GM12878 (cell line): ENCODE measurements at regions not wholly inside any gene's neighbourhood (a gene's known extent, or its start where the extent isn't known, plus 50 kb on each side); places are given as distances from the start of the nearest gene placed in this dataset.

Source experiments
- ATAC-seq: fragments of 200-7000 bp; cut with Tn5 transposase; 3 replicates; pipeline ENCODE4 v1.9.1; 2020; ENCODE audit warnings: mild to moderate bottlenecking, moderate library complexity
- BruUV-seq: library from RNA; stranded (reverse); fragments of 400-500 nt; replicated peaks from 2 replicates; lab custom pipeline; 2021; lab: Mats Ljungman, UMichigan
- CTCF ChIA-PET: fragments of 300-600 bp; sonication (Branson Sonifier 250); formaldehyde crosslinking; extraction: SDS; loops from one replicate; lab custom pipeline; 2021; ENCODE audit warnings: inconsistent platforms; lab: Yijun Ruan, JAX
- POLR2A ChIA-PET: fragments of 350-600 bp; formaldehyde crosslinking; extraction: SDS; loops from one replicate; lab custom pipeline; 2021; ENCODE audit warnings: inconsistent platforms; lab: Charles Lee
- RAD21 ChIA-PET: fragments of 300-600 bp; sonication (Branson Sonifier 250); formaldehyde crosslinking; loops from one replicate; lab custom pipeline; 2023; ENCODE audit warnings: antibody characterized with exemption; ENCODE audit not compliant: unreplicated experiment; lab: Charles Lee
- SMC1A ChIA-PET: fragments of 300-600 bp; sonication (Branson Sonifier 250); formaldehyde crosslinking; loops from one replicate; lab custom pipeline; 2023; ENCODE audit not compliant: unreplicated experiment, uncharacterized antibody; lab: Charles Lee
- DNase-seq: peaks from one replicate; pipeline ENCODE4 v3.0.0-alpha.2; 2011; ENCODE audit warnings: low read depth, low spot score
- FAIRE-seq: peaks from 3 replicates; lab custom pipeline; 2011; peaks lifted over from hg19 to GRCh38; lab: Jason Lieb, UNC
- H2AFZ ChIP-seq: 2 replicates; pipeline ENCODE4 v1.6.0; 2011; ENCODE audit warnings: low read depth, low read length, control low read depth; ENCODE audit not compliant: control insufficient read depth
- H3K27ac ChIP-seq: 2 replicates; pipeline ENCODE4 v1.5.1; 2011; ENCODE audit warnings: control low read depth; ENCODE audit not compliant: control insufficient read depth, insufficient read depth
- H3K27me3 ChIP-seq, 2 experiments: replicated peaks in 1 of 2; 2 replicates each; pipeline versions ENCODE4 v1.6.0 to v1.6.1; 2011; ENCODE audit warnings: low read length in 1 of 2; ENCODE audit not compliant: control insufficient read depth in 2 of 2, insufficient read depth in 2 of 2
- H3K36me3 ChIP-seq, 2 experiments: 2 replicates each; pipeline ENCODE4 v1.5.1; 2011; ENCODE audit warnings: low read length in 1 of 2; ENCODE audit not compliant: control insufficient read depth in 2 of 2, insufficient read depth in 2 of 2
- H3K4me1 ChIP-seq: 2 replicates; pipeline ENCODE4 v1.6.1; 2011; ENCODE audit warnings: mild to moderate bottlenecking, low read length, moderate library complexity, mixed read lengths; ENCODE audit not compliant: control insufficient read depth, insufficient read depth
- H3K4me2 ChIP-seq: 2 replicates; pipeline ENCODE4 v1.6.0; 2011; ENCODE audit warnings: control low read depth; ENCODE audit not compliant: control insufficient read depth, insufficient read depth
- H3K4me3 ChIP-seq: fragments of 200-600 bp; sonication (generic); 2 replicates; pipeline ENCODE4 v1.5.1; 2016
- H3K79me2 ChIP-seq: 2 replicates; pipeline ENCODE4 v1.6.0; 2011; ENCODE audit warnings: low read length; ENCODE audit not compliant: control insufficient read depth, insufficient read depth
- H3K9ac ChIP-seq: 2 replicates; pipeline ENCODE4 v1.8.0; 2011; ENCODE audit warnings: low read length, control low read depth, mixed read lengths; ENCODE audit not compliant: control insufficient read depth, insufficient read depth
- H3K9me3 ChIP-seq: replicated peaks from 3 replicates; pipeline ENCODE4 v1.5.1; 2011; ENCODE audit warnings: mild to moderate bottlenecking, low read length; ENCODE audit not compliant: control insufficient read depth, insufficient read depth
- H4K20me1 ChIP-seq: 2 replicates; pipeline ENCODE4 v1.6.0; 2011; ENCODE audit not compliant: control insufficient read depth, insufficient read depth
- ATF7 ChIP-seq: fragments of 450-650 bp; IDR thresholded peaks from 2 replicates; pipeline ENCODE4 v1.6.1; 2016; ENCODE audit warnings: low read depth, mild to moderate bottlenecking
- BACH1 ChIP-seq: fragments of 450-650 bp; IDR thresholded peaks from 2 replicates; pipeline ENCODE4 v1.6.1; 2017; ENCODE audit warnings: mild to moderate bottlenecking, borderline replicate concordance
- BCLAF1 ChIP-seq: fragments of 450-650 bp; IDR thresholded peaks from 2 replicates; pipeline ENCODE4 v1.6.1; 2017; ENCODE audit warnings: antibody characterized with exemption, mild to moderate bottlenecking, moderate library complexity
- BHLHE40 ChIP-seq, 2 experiments: fragments of 450-650 bp in 1 of 2; IDR thresholded peaks; 2 replicates each; pipeline ENCODE4 v1.6.1; 2011 to 2017; ENCODE audit warnings: low read depth in 2 of 2, borderline replicate concordance in 1 of 2, improper control_type of control experiment in 1 of 2, low read length in 1 of 2, mild to moderate bottlenecking in 1 of 2
- EGR1 ChIP-seq, 2 experiments: IDR thresholded peaks; 1 replicate in 1 of 2; 2 replicates in 1 of 2; pipeline ENCODE4 v1.6.1; 2011 to 2012; ENCODE audit warnings: low read depth in 2 of 2, low read length in 2 of 2, borderline replicate concordance in 1 of 2, mild to moderate bottlenecking in 1 of 2, moderate library complexity in 1 of 2
- FOXM1 ChIP-seq: IDR thresholded peaks from 2 replicates; pipeline ENCODE4 v1.6.1; 2012; ENCODE audit warnings: low read depth, mild to moderate bottlenecking, inconsistent platforms, low read length, moderate library complexity
- GATAD2B ChIP-seq: fragments of 450-650 bp; conservative IDR thresholded peaks from 2 replicates; pipeline ENCODE4 v1.6.1; 2017; ENCODE audit warnings: low read depth, mild to moderate bottlenecking, moderate library complexity
- HDAC6 ChIP-seq: fragments of 200-600 bp; sonication (generic); IDR thresholded peaks from one replicate; pipeline ENCODE4 v1.8.0; 2017; ENCODE audit warnings: antibody characterized with exemption; ENCODE audit not compliant: unreplicated experiment
- HDGF ChIP-seq: fragments of 450-650 bp; IDR thresholded peaks from 2 replicates; pipeline ENCODE4 v1.6.1; 2016; ENCODE audit warnings: antibody characterized with exemption
- IRF4 ChIP-seq: IDR thresholded peaks from 2 replicates; pipeline ENCODE4 v1.6.1; 2011; ENCODE audit warnings: low read depth, low read length
- JUNB ChIP-seq: IDR thresholded peaks from 2 replicates; pipeline ENCODE4 v1.6.1; 2016; ENCODE audit warnings: antibody characterized with exemption, mild to moderate bottlenecking
- KDM1A ChIP-seq: fragments of 200-600 bp; sonication (generic); IDR thresholded peaks from 2 replicates; pipeline ENCODE4 v1.6.1; 2016; ENCODE audit warnings: borderline replicate concordance
- MEF2B ChIP-seq: fragments of 450-650 bp; IDR thresholded peaks from 2 replicates; pipeline ENCODE4 v1.6.1; 2018; ENCODE audit warnings: mild to moderate bottlenecking, moderate library complexity; ENCODE audit not compliant: partially characterized antibody, poor library complexity, severe bottlenecking
- MTA2 ChIP-seq: fragments of 450-650 bp; IDR thresholded peaks from 2 replicates; pipeline ENCODE4 v1.6.1; 2016; ENCODE audit warnings: low read depth, mild to moderate bottlenecking, moderate library complexity
- NBN ChIP-seq: fragments of 450-650 bp; IDR thresholded peaks from 2 replicates; pipeline ENCODE4 v1.6.1; 2016
- NR2C2 ChIP-seq: IDR thresholded peaks from 2 replicates; pipeline ENCODE4 v1.6.1; 2011; ENCODE audit warnings: borderline replicate concordance, low read depth; ENCODE audit not compliant: control insufficient read depth, insufficient read length
- RB1 ChIP-seq: fragments of 450-650 bp; formaldehyde crosslinking; IDR thresholded peaks from 2 replicates; pipeline ENCODE4 v1.6.1; 2017; ENCODE audit warnings: mild to moderate bottlenecking, borderline replicate concordance
- SIN3A ChIP-seq: IDR thresholded peaks from 2 replicates; pipeline ENCODE4 v1.6.1; 2012; ENCODE audit warnings: low read depth, low read length, improper control_type of control experiment
- SKIL ChIP-seq: fragments of 450-650 bp; IDR thresholded peaks from 2 replicates; pipeline ENCODE4 v1.6.1; 2017; ENCODE audit warnings: mild to moderate bottlenecking, low read depth, inconsistent platforms; ENCODE audit not compliant: poor library complexity, severe bottlenecking
- SPI1 ChIP-seq: IDR thresholded peaks from 2 replicates; pipeline ENCODE4 v1.6.1; 2011; ENCODE audit warnings: low read depth, mild to moderate bottlenecking, low read length, moderate library complexity, borderline replicate concordance; ENCODE audit not compliant: insufficient read depth
- TARDBP ChIP-seq: IDR thresholded peaks from 2 replicates; pipeline ENCODE4 v1.6.1; 2016; ENCODE audit warnings: borderline replicate concordance
- ZNF24 ChIP-seq: fragments of 450-650 bp; IDR thresholded peaks from 2 replicates; pipeline ENCODE4 v1.6.1; 2017; ENCODE audit warnings: antibody characterized with exemption, mild to moderate bottlenecking
- WGBS: methylation state at CpG from one replicate; pipeline ENCODE4 v1.1.6; 2016; ENCODE audit warnings: low lambda C conversion rate; ENCODE audit not compliant: insufficient replicate concordance, insufficient coverage; ENCODE audit errors: missing lambda C conversion rate; 5-methylcytosine and 5-hydroxymethylcytosine counted together
- in situ Hi-C: fragments of 300-500 bp; cut with MboI; formaldehyde crosslinking; loops from 9 replicates; pipeline ENCODE4 v1.14.3; 2018; ENCODE audit warnings: mixed read lengths
- intact Hi-C: fragments of 100-400 bp; cut with micrococcal nuclease; formaldehyde crosslinking; loops from one replicate; pipeline ENCODE4 v1.14.2; 2022; ENCODE audit not compliant: unreplicated experiment

GRCh38 chr13:103184413-103184812 is 118.2 kb upstream of the SLC10A2 start:
- 11% methylated on average over 2 of the region's 2 CpGs for WGBS
- in situ Hi-C loops, result loop anchor here (25.0 kb wide), 1 partner anchor 1578 kb away; no protein-coding TSS in a partner anchor
- BruUV-seq, result no TSS peak
- RAD21 ChIA-PET, result no interaction called here
- FAIRE-seq (no peak), DNase-seq (no peak), ATAC-seq (peak; percentile 64)
- H4K20me1 ChIP-seq, result no peaks in the 10 kb centered on the region
- no peak overlapping the region for H2AFZ ChIP-seq
- H3K27ac ChIP-seq, result no peak overlapping the region; the same call in 1 of the 2 replicates
- H3K79me2 ChIP-seq, result no peaks in the 10 kb centered on the region
- H3K27me3 ChIP-seq, result no peaks in the 10 kb centered on the region
- CTCF ChIA-PET, result interaction anchor here (1.2 kb wide), 1 partner anchor 268 kb away, joined by 3 read pairs; no protein-coding TSS in a partner anchor
- no peaks in the 10 kb centered on the region; the same call in 2 of the 3 replicates for H3K9me3 ChIP-seq
- H3K4me2 ChIP-seq, result peak overlapping the region; percentile 38; the same call in 1 of the 2 replicates
- H3K9ac ChIP-seq, result no peak overlapping the region
- H3K36me3 ChIP-seq, result no peaks in the 10 kb centered on the region
- H3K4me3 ChIP-seq, result no peak overlapping the region
- POLR2A ChIA-PET, result no interaction called here
- intact Hi-C loops, result loop anchor here (10.0 kb wide), 1 partner anchor 1800 kb away; no protein-coding TSS in a partner anchor
- SMC1A ChIA-PET, result interaction anchor here (1.0 to 1.4 kb wide), 2 partner anchors 49 to 272 kb away, joined by 3 read pairs; no protein-coding TSS in a partner anchor
- peaks cover 8% of the 10 kb centered on the region for H3K4me1 ChIP-seq
- TF ChIP-seq BHLHE40 (IDR thresholded peaks at IDR 0.05; ENCODE audit: borderline replicate concordance in 1 of 2, low read depth in 2 of 2, low read length in 1 of 2) (peak in 1 of 2 experiments; percentile 10; a peak in 1 of 4 replicates), MEF2B (peak; percentile 63), RB1 (no peak), MTA2 (peak; percentile 82), NBN (0 out of 2 replicates have a peak, but pooled peaks have one; percentile 32), NR2C2 (no peak), BACH1 (no peak), ATF7 (peak; percentile 38; the same call in 1 of the 2 replicates), ZNF24 (peak; percentile 28; the same call in 1 of the 2 replicates), IRF4 (0 out of 2 replicates have a peak, but pooled peaks have one; percentile 18), BCLAF1 (no peak), FOXM1 (0 out of 2 replicates have a peak, but pooled peaks have one; percentile 48), KDM1A (no peak), JUNB (peak; percentile 63), EGR1 (IDR thresholded peaks at IDR 0.05; ENCODE audit: borderline replicate concordance in 1 of 2, low read depth in 2 of 2, low read length in 2 of 2) (no peak), SPI1 (peak; percentile 79; the same call in 1 of the 2 replicates), HDGF (no peak), SKIL (no peak), HDAC6 (no peak), GATAD2B (no peak), SIN3A (no peak), TARDBP (no peak)
